ENCODE measurements at regions not wholly inside any gene's neighbourhood (a gene's known extent, or its start where the extent isn't known, plus 50 kb on each side); places are given as distances from the start of the nearest gene placed in this dataset.
A peak's percentile ranks its signal among the peaks of the same experiment; 100 is the strongest.

DNA sequence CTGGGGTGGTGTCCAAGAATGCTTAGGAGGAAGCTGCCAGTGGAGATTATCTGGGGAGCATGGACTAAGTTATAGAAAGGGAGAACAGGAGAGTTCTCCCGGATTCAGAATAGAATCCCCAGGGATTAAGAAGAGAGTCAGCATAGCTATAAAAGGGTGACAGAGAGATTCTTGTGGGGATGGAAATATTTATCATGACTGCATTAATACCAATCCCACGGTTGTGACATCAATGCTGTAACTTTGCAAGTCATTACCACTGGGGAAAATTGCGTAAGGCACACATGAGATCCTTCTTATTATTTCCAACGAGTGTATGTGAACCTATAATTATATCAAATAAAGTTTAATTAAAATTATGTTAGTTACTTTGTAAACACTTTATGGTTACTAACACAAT lies 447.9 kb upstream of the TMEM132C start:
- H2BK5ac ChIP-seq (ENCODE audit: low read depth, low read length): no peak overlapping the region
- no peaks in the 10 kb centered on the region for H3K79me2 ChIP-seq (ENCODE audit: control insufficient read depth in 1 of 2, insufficient read depth in 2 of 2, low read length in 2 of 2)
- peaks cover 0 to 5% (median 1%) of the 10 kb centered on the region in 4 experiments; a peak in 4 of 7 replicates for H3K4me1 ChIP-seq (replicated peaks in 1 of 4; ENCODE audit: control insufficient read depth in 3 of 4, insufficient read depth in 4 of 4, low read length in 3 of 4)
- FAIRE-seq: no peak
- no peak overlapping the region for H3K9ac ChIP-seq (replicated peaks in 1 of 4; ENCODE audit: extremely low read depth in 1 of 4, low read depth in 3 of 4, low read length in 3 of 4)
- H3K23ac ChIP-seq (ENCODE audit: insufficient read length): no peak overlapping the region
- H2BK12ac ChIP-seq (ENCODE audit: low read depth, low read length): no peak overlapping the region
- H4K20me1 ChIP-seq (replicated peaks in 1 of 2; ENCODE audit: control insufficient read depth in 1 of 2, insufficient read depth in 2 of 2, low read length in 2 of 2): no peaks in the 10 kb centered on the region
- H2BK15ac ChIP-seq (ENCODE audit: low read length): no peak overlapping the region
- H2AFZ ChIP-seq (ENCODE audit: low read length): no peak overlapping the region
- no peak overlapping the region for H3K27ac ChIP-seq (ENCODE audit: low read depth, low read length)
- no peak overlapping the region for H2BK120ac ChIP-seq (replicated peaks; ENCODE audit: low read depth, low read length)
- H3K23me2 ChIP-seq (ENCODE audit: low read depth, low read length): no peaks in the 10 kb centered on the region
- no peak overlapping the region for H3K14ac ChIP-seq (ENCODE audit: insufficient read length)
- no peak overlapping the region for H3K4me2 ChIP-seq (ENCODE audit: insufficient read depth in 1 of 2, low read depth in 2 of 2, low read length in 2 of 2)
- H3K79me1 ChIP-seq (ENCODE audit: low read depth, low read length): no peaks in the 10 kb centered on the region
- ChIA-PET POLR2A (ENCODE audit: partially characterized antibody) (no interaction called here), CTCF (ENCODE audit: partially characterized antibody) (interaction anchor here (1.1 kb wide), 1 partner anchor 10 kb away, joined by 3 read pairs; no protein-coding TSS in a partner anchor)
- H3K56ac ChIP-seq (replicated peaks; ENCODE audit: insufficient read length, low read depth, low read length): no peak overlapping the region
- H4K5ac ChIP-seq (ENCODE audit: insufficient read length, low read depth, low read length): no peak overlapping the region
- H4K91ac ChIP-seq (replicated peaks; ENCODE audit: insufficient read length, low read length): no peak overlapping the region
- H3K18ac ChIP-seq (ENCODE audit: extremely low read depth, low read length): no peak overlapping the region
- H2BK20ac ChIP-seq (ENCODE audit: low read length): no peak overlapping the region
- no peak overlapping the region for H2AK5ac ChIP-seq (ENCODE audit: low read depth, low read length)
- 90% methylated on average over 4 of the region's 4 CpGs; no CpG with 5 or more reads in 1 of the 2 experiments for WGBS, 2 experiments (ENCODE audit: extremely low coverage in 1 of 2, insufficient coverage in 1 of 2, insufficient read length in 1 of 2, insufficient replicate concordance in 2 of 2, low coverage in 1 of 2, low lambda C conversion rate in 2 of 2, missing lambda C conversion rate in 1 of 2)
- H3K4me3 ChIP-seq (ENCODE audit: extremely low read depth in 1 of 4, insufficient read depth in 2 of 4, low read depth in 3 of 4, low read length in 4 of 4): no peak overlapping the region
- no peak for DNase-seq (ENCODE audit: low read depth in 1 of 2, low spot score in 2 of 2)
- H3K36me3 ChIP-seq (ENCODE audit: control insufficient read depth in 2 of 4, insufficient read depth in 4 of 4, low read length in 3 of 4): no peaks in the 10 kb centered on the region
- no peak overlapping the region for H4K8ac ChIP-seq (ENCODE audit: extremely low read depth, insufficient read depth, low read length)
- H3K9me3 ChIP-seq (ENCODE audit: insufficient read depth in 2 of 2, low read depth in 1 of 2, low read length in 1 of 2): no peaks in the 10 kb centered on the region
- no peak overlapping the region for H3K4ac ChIP-seq (replicated peaks; ENCODE audit: insufficient read length, low read depth, low read length)
- H3K27me3 ChIP-seq (replicated peaks in 1 of 4; ENCODE audit: control insufficient read depth in 3 of 4, extremely low read depth in 1 of 4, insufficient read depth in 3 of 4, low read length in 3 of 4): no peaks in the 10 kb centered on the region
- no peak for TF ChIP-seq FOSL1 (IDR thresholded peaks at IDR 0.05; ENCODE audit: insufficient read depth, low read depth, low read length)
- no peak for TF ChIP-seq CHD2 (IDR thresholded peaks at IDR 0.05; ENCODE audit: low read length)
- TF ChIP-seq ASH2L (IDR thresholded peaks at IDR 0.05; ENCODE audit: low read length): no peak
- TF ChIP-seq POLR2A (IDR thresholded peaks at IDR 0.05; ENCODE audit: control extremely low read depth in 1 of 2, low read depth in 2 of 2, low read length in 2 of 2): no peak
- no peak for TF ChIP-seq CBX8 (IDR thresholded peaks at IDR 0.05; ENCODE audit: borderline replicate concordance, low read depth, low read length)
- TF ChIP-seq TEAD4 (IDR thresholded peaks at IDR 0.05; ENCODE audit: low read depth, low read length): no peak
- 0 out of 2 replicates have a peak, but pooled peaks have one; percentile 7 for TF ChIP-seq CEBPB (IDR thresholded peaks at IDR 0.05; ENCODE audit: low read depth, low read length)
- no peak for TF ChIP-seq EZH2 (IDR thresholded peaks at IDR 0.05; ENCODE audit: low read depth, low read length, severe bottlenecking)
- TF ChIP-seq POLR2AphosphoS5 (IDR thresholded peaks at IDR 0.05; ENCODE audit: low read depth, low read length): no peak
